PFSK-1 (cell line): ENCODE measurements at regions not wholly inside any gene's neighbourhood (a gene's known extent, or its start where the extent isn't known, plus 50 kb on each side); places are given as distances from the start of the nearest gene placed in this dataset.

ENCODE experiments used
- FOXP2 ChIP-seq: optimal IDR thresholded peaks from 2 replicates; pipeline ENCODE3; 2011; ENCODE audit warnings: borderline replicate concordance, control low read depth, inconsistent platforms; ENCODE audit not compliant: insufficient read depth; ENCODE audit errors: extremely low read length, extremely low read depth
- POLR2AphosphoS5 ChIP-seq: IDR thresholded peaks from 2 replicates; pipeline ENCODE4 v1.6.1; 2012; ENCODE audit warnings: low read depth, mild to moderate bottlenecking, control low read depth, low read length, moderate library complexity
- REST ChIP-seq, 2 experiments: IDR thresholded peaks; 2 replicates each; pipeline versions ENCODE4 v1.6.1 to v1.8.0; 2011 to 2012; ENCODE audit warnings: low read depth in 2 of 2, low read length in 2 of 2, control low read depth in 1 of 2, inconsistent platforms in 1 of 2, mild to moderate bottlenecking in 1 of 2, moderate library complexity in 1 of 2; ENCODE audit not compliant: insufficient read depth in 1 of 2
- SIN3A ChIP-seq: IDR thresholded peaks from 2 replicates; pipeline ENCODE4 v1.6.1; 2012; ENCODE audit warnings: mild to moderate bottlenecking, low read length, moderate library complexity, borderline replicate concordance; ENCODE audit not compliant: insufficient read depth
- TAF1 ChIP-seq: IDR thresholded peaks from 2 replicates; pipeline ENCODE4 v1.6.1; 2012; ENCODE audit warnings: low read length, control low read depth, borderline replicate concordance; ENCODE audit not compliant: insufficient read depth

GRCh38 chr12:67202011-67202677 is 67.0 kb upstream of the CAND1 start:
- TF ChIP-seq TAF1 (no peak), POLR2AphosphoS5 (no peak), FOXP2 (no peak)

DNA sequence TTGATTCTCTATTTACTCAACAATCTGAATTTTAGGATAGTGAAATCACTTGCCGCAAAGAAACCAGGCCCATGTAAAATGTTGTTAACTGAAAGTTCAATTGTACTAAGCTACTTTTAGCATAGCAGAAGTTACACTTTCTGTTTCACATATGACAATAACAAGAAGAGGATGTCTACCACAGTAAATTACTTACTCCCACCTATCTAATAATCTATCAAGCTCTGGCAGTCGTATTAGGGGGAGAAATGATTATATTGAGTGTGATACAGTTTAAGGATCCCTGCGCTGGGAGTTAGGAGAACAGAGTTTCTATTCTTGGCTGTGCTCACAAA is 66.5 kb upstream of the CAND1 start:
- TF ChIP-seq POLR2AphosphoS5, result no peak
- TF ChIP-seq SIN3A, result no peak
- TF ChIP-seq REST (IDR thresholded peaks at IDR 0.05; ENCODE audit: insufficient read depth in 1 of 2, low read depth in 2 of 2, low read length in 2 of 2), result no peak
- no peak for TF ChIP-seq FOXP2
- TF ChIP-seq TAF1, result no peak

- TF ChIP-seq SIN3A (no peak), TAF1 (no peak), POLR2AphosphoS5 (no peak), FOXP2 (no peak), REST (IDR thresholded peaks at IDR 0.05; ENCODE audit: insufficient read depth in 1 of 2, low read depth in 2 of 2, low read length in 2 of 2) (no peak)
These were observed 60.7 kb upstream of the CAND1 start for GRCh38 chr12:67208281-67209067.

DNA sequence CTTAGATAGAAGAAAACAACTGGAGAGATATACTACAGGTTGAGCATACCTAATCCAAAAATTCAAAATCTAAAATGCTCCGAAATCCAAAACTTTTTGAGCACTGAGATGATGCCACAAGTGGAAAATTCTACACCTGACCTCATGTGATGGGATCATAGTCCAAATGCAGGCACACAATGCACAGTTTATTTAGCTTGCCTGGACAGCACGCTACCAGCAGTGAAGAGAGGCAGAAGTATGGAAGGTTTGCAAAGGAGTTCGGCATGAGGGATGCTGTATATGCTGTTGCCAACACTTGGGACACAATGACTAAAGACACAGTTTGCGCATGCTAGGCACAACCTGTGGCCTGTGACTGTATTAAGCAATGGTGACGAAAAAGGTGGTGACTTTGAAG is 58.1 kb upstream of the CAND1 start:
- no peak for TF ChIP-seq FOXP2
- no peak for TF ChIP-seq REST (IDR thresholded peaks at IDR 0.05; ENCODE audit: insufficient read depth in 1 of 2, low read depth in 2 of 2, low read length in 2 of 2)
- TF ChIP-seq POLR2AphosphoS5, result no peak
- no peak for TF ChIP-seq SIN3A
- no peak for TF ChIP-seq TAF1

DNA sequence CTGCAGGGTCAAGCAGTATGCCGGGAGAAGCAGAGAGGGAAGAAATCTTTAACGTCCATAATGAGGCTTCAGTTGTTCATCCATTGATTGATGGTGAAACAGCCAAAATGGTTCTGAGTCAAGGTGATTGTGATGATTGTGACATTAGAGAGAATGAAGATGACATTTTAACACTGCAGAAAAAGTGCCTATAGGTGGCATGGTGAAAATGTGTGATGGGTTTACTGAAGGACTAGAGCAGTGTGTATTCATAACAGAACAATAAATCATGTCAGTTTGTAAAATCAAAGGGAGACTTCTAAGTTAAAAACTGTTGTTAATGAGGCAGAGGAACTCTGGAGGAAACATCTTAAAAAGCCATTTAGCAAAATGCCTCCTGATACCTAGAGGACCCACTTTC is 57.7 kb upstream of the CAND1 start:
- TF ChIP-seq REST (IDR thresholded peaks at IDR 0.05; ENCODE audit: insufficient read depth in 1 of 2, low read depth in 2 of 2, low read length in 2 of 2) (no peak), TAF1 (no peak)
